GM19372 (cell line): ENCODE measurements at regions not wholly inside any gene's neighbourhood (a gene's known extent, or its start where the extent isn't known, plus 50 kb on each side); places are given as distances from the start of the nearest gene placed in this dataset.

ENCODE experiments used
- ATAC-seq: cut with Tn5 transposase; IDR thresholded peaks from one replicate; pipeline ENCODE4 v1.9.1; 2021; ENCODE audit warnings: mild to moderate bottlenecking, low read depth, moderate library complexity; ENCODE audit not compliant: unreplicated experiment

DNA sequence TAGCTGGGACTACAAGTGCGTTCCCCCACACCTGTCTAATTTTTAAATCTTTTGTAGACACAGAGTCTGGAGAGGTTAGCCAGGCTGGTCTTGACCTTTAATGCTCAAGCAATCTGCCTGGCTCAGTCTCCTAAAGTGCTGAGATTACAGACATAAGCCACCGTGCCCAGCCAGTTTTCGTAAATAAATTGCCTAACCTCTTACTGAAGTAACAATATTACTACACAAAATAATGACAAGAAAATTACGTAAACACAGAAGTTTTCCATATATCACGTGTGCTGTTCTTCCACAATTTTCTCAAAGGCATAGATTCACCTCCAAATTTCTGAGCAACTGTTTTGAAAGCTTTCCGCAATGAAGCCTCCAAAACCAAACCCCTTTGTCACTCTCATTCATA lies 58.1 kb upstream of the PROK2 start:
- no peak for ATAC-seq

- ATAC-seq: no peak
These were observed 53.5 kb upstream of the PROK2 start for GRCh38 chr3:71838406-71838805.
